GM18909 (cell line): ENCODE measurements at regions not wholly inside any gene's neighbourhood (a gene's known extent, or its start where the extent isn't known, plus 50 kb on each side); places are given as distances from the start of the nearest gene placed in this dataset.

ENCODE experiments used
- ATAC-seq: cut with Tn5 transposase; IDR thresholded peaks from one replicate; pipeline ENCODE4 v1.9.1; 2021; ENCODE audit warnings: mild to moderate bottlenecking; ENCODE audit not compliant: unreplicated experiment, poor library complexity

- ATAC-seq = no peak
Measured at GRCh38 chr3:127103080-127103479, 89.9 kb upstream of the PRR23E start.

GRCh38 chr3:127104586-127104985 is 88.3 kb upstream of the PRR23E start:
- no peak for ATAC-seq

- ATAC-seq = no peak
Measured at GRCh38 chr3:127105587-127105986, 87.3 kb upstream of the PRR23E start.

GRCh38 chr3:127106053-127106452 is 86.9 kb upstream of the PRR23E start:
- ATAC-seq = no peak

GRCh38 chr3:127106456-127106855 is 86.5 kb upstream of the PRR23E start:
- ATAC-seq = no peak

GRCh38 chr3:127107002-127107401 is 85.9 kb upstream of the PRR23E start:
- no peak for ATAC-seq

GRCh38 chr3:127107491-127108375 is 85.2 kb upstream of the PRR23E start:
- ATAC-seq = no peak

GRCh38 chr3:127108796-127109195 is 84.1 kb upstream of the PRR23E start:
- ATAC-seq = no peak

- no peak for ATAC-seq
Measured at GRCh38 chr3:127110982-127111693, 81.8 kb upstream of the PRR23E start.

- no peak for ATAC-seq
Measured at GRCh38 chr3:127112796-127113570, 79.9 kb upstream of the PRR23E start.

- no peak for ATAC-seq
Measured at GRCh38 chr3:127113571-127113891, 79.4 kb upstream of the PRR23E start.

- ATAC-seq = no peak
Measured at GRCh38 chr3:127114337-127115070, 78.4 kb upstream of the PRR23E start.

- no peak for ATAC-seq
Measured at GRCh38 chr3:127115691-127116351, 77.1 kb upstream of the PRR23E start.

GRCh38 chr3:127118366-127118765 is 74.6 kb upstream of the PRR23E start:
- ATAC-seq = no peak

- ATAC-seq = no peak
Measured at GRCh38 chr3:127119693-127120464, 73.1 kb upstream of the PRR23E start.

- no peak for ATAC-seq
Measured at GRCh38 chr3:127120851-127121647, 71.9 kb upstream of the PRR23E start.

- ATAC-seq = no peak
Measured at GRCh38 chr3:127121885-127122284, 71.0 kb upstream of the PRR23E start.

- no peak for ATAC-seq
Measured at GRCh38 chr3:127123533-127123932, 69.4 kb upstream of the PRR23E start.
